Heart left ventricle (tissue), 16 donors: ENCODE measurements at regions not wholly inside any gene's neighbourhood (a gene's known extent, or its start where the extent isn't known, plus 50 kb on each side); places are given as distances from the start of the nearest gene placed in this dataset.
"Not testable (repeated sequence)": the region's sequence is repeated elsewhere in the genome, so short reads cannot be mapped to it uniquely, and the experiment has no call there.

Experiments used
- ATAC-seq, 4 donors: fragments of 200-7000 bp; cut with Tn5 transposase; one replicate each; pipeline ENCODE4 v1.9.1; 2020 to 2022; ENCODE audit warnings: moderate library complexity in 4 of 4, mild to moderate bottlenecking in 3 of 4, moderate number of reproducible peaks in 1 of 4
- DNase-seq, 5 donors: peaks; one replicate each; pipeline ENCODE4 v3.0.0-alpha.2; 2020
- H3K27ac ChIP-seq, 12 donors: fragments of 200-600 bp; sonication (generic) in 4 of 12; one replicate each; pipeline versions ENCODE4 v1.5.0 to v1.8.0; 2016 to 2022; ENCODE audit warnings: mild to moderate bottlenecking in 2 of 12
- H3K27me3 ChIP-seq, 9 donors: fragments of 200-600 bp; sonication (generic) in 2 of 9; one replicate each; pipeline versions ENCODE4 v1.5.1 to v1.8.0; 2016 to 2022; ENCODE audit warnings: mild to moderate bottlenecking in 3 of 9
- H3K36me3 ChIP-seq, 9 donors: fragments of 200-600 bp; sonication (generic) in 2 of 9; one replicate each; pipeline versions ENCODE4 v1.5.0 to v1.8.0; 2018 to 2022; ENCODE audit warnings: mild to moderate bottlenecking in 2 of 9
- H3K4me1 ChIP-seq, 12 donors: fragments of 200-600 bp; sonication (generic) in 4 of 12; one replicate each; pipeline versions ENCODE4 v1.5.0 to v1.8.0; 2016 to 2022; ENCODE audit warnings: mild to moderate bottlenecking in 3 of 12
- H3K4me3 ChIP-seq, 12 donors: fragments of 200-600 bp; sonication (generic) in 4 of 12; one replicate each; pipeline versions ENCODE4 v1.5.0 to v1.8.0; 2017 to 2022; ENCODE audit warnings: mild to moderate bottlenecking in 9 of 12, moderate library complexity in 4 of 12
- H3K9me3 ChIP-seq, 12 donors: fragments of 200-600 bp; sonication (generic) in 4 of 12; one replicate each; pipeline versions ENCODE4 v1.5.0 to v1.8.0; 2016 to 2022; ENCODE audit warnings: mild to moderate bottlenecking in 1 of 12
- CTCF ChIP-seq, 12 donors: fragments of 200-600 bp; sonication (generic) in 4 of 12; IDR thresholded peaks; one replicate each; pipeline versions ENCODE4 v1.5.0 to v1.8.0; 2018 to 2022; ENCODE audit warnings: antibody characterized with exemption in 12 of 12, mild to moderate bottlenecking in 5 of 12
- POLR2A ChIP-seq, 2 donors: fragments of 450-650 bp; IDR thresholded peaks; one replicate each; pipeline ENCODE4 v1.6.1; 2017; ENCODE audit warnings: antibody characterized with exemption in 2 of 2, mild to moderate bottlenecking in 2 of 2, moderate library complexity in 2 of 2
- WGBS, 4 donors: extraction: QIAGEN DNeasy Blood & Tissue Kit in 2 of 4; methylation state at CpG; one replicate each; pipeline versions ENCODE4 v1.1.5 to v1.1.7; 2013 to 2018; 5-methylcytosine and 5-hydroxymethylcytosine counted together
- intact Hi-C, 10 donors: fragments of 100-400 bp; cut with DNase I; formaldehyde crosslinking; loops; one replicate each; pipeline versions ENCODE4 v1.11.1 to v1.14.2; 2022
- donor health status: ischemic (EF 13 %, LVEDD 7.1; RV severe dilation, severe dysfunction).
- donor health status: healthy with polysubstance abuse.
- donor health status: DM: no; HTN: yes; CAD: no.
- donor health status: DM: no; HTN: no; CAD: no.
- donor health status: ischemic (EF 25% LVEDD 6.9; RV normal size, moderate dysfunction).
- donor health status: ischemic (EF 25% LVEDD 5.7; RV mildly dilated, moderate dysfunction).
- donor health status: healthy.
- donor health status: DM: yes; HTN: yes; CAD: no.
- donor health status: ischemic (EF 35%, LVEDD 5.7; RV mildly dilated, moderate dysfunction).
- donor health status: nonischemic (EF 11% LVEDD 7.7; RV severe dilation, severe dysfunction).
- donor health status: DM: yes; HTN: yes; CAD: no.
- donor health status: PGD.
- donor health status: ischemic (EF 29% LVEDD 5.4; RV normal size, mild dysfunction).
- donor health status: nonischemic (EF 23%, LVEDD 6.1; RV moderate dilation, normal function).

- intact Hi-C loops: no loop called here
- Histone ChIP-seq H3K27me3 (peaks cover 0 to 26% (median 0%) of the 10 kb centered on the region in 9 donors), H3K4me1 (no peaks in the 10 kb centered on the region), H3K27ac (no peak overlapping the region), H3K36me3 (no peaks in the 10 kb centered on the region), H3K4me3 (no peak overlapping the region), H3K9me3 (no peaks in the 10 kb centered on the region)
- no peak for DNase-seq
- no peak for TF ChIP-seq POLR2A (IDR thresholded peaks at IDR 0.05)
- no peak for TF ChIP-seq CTCF (IDR thresholded peaks at IDR 0.05)
- WGBS, 4 donors: 85 to 89% (median 86%) methylated on average over 4 of the region's 4 CpGs
- ATAC-seq: no peak
These were observed 329.3 kb downstream of the FGFR2 start for GRCh38 chr10:121268863-121269432.

DNA sequence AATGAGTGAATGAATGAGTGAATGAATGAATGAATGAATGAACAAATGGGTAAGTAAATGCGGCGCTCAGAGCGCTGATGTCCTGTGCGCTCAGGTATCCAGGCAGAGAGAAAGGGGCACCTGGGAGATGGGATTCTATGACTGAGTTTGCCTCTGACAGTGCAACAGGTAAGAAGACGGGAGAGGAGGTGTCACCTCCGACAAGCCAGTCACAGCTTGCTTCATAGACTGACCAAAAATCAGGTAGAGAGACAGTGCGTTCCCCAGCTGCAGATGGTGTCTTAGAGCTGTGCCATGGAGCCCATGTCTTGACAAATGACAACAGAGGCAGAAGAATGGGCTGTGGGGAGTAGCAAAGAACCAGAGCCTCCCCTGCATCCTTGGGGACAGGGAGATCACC is 327.3 kb downstream of the FGFR2 start:
- H3K4me3 ChIP-seq: no peak overlapping the region
- intact Hi-C loops: no loop called here
- no peak overlapping the region for H3K27ac ChIP-seq
- no peaks in the 10 kb centered on the region for H3K4me1 ChIP-seq
- TF ChIP-seq CTCF (IDR thresholded peaks at IDR 0.05): no peak
- no peak for TF ChIP-seq POLR2A (IDR thresholded peaks at IDR 0.05)
- WGBS, 4 donors: 84 to 91% (median 89%) methylated on average over 7 of the region's 7 CpGs
- no peak for DNase-seq
- no peaks in the 10 kb centered on the region for H3K9me3 ChIP-seq
- H3K36me3 ChIP-seq: no peaks in the 10 kb centered on the region
- ATAC-seq: no peak
- H3K27me3 ChIP-seq: peaks cover 0 to 26% (median 0%) of the 10 kb centered on the region in 9 donors

- Histone ChIP-seq H3K27ac (no peak overlapping the region), H3K9me3 (peaks cover 0 to 3% (median 0%) of the 10 kb centered on the region in 12 donors), H3K27me3 (peaks cover 0 to 17% (median 0%) of the 10 kb centered on the region in 9 donors), H3K4me1 (no peaks in the 10 kb centered on the region), H3K36me3 (no peaks in the 10 kb centered on the region), H3K4me3 (no peak overlapping the region)
- ATAC-seq: no peak
- intact Hi-C loops: no loop called here
- TF ChIP-seq POLR2A (IDR thresholded peaks at IDR 0.05) (no peak), CTCF (IDR thresholded peaks at IDR 0.05) (no peak)
- no peak for DNase-seq
- 83 to 93% (median 89%) methylated on average over 6 to 7 of the region's 7 CpGs for WGBS, 4 donors
These were observed 322.2 kb downstream of the FGFR2 start for GRCh38 chr10:121276046-121276445.

- H3K4me3 ChIP-seq: no peak overlapping the region
- TF ChIP-seq POLR2A (IDR thresholded peaks at IDR 0.05) (no peak), CTCF (IDR thresholded peaks at IDR 0.05) (no peak)
- H3K36me3 ChIP-seq: no peaks in the 10 kb centered on the region
- DNase-seq (no peak), ATAC-seq (no peak)
- H3K9me3 ChIP-seq: peaks cover 0 to 3% (median 0%) of the 10 kb centered on the region in 12 donors
- H3K27ac ChIP-seq: no peak overlapping the region
- 67 to 81% (median 74%) methylated on average over 4 of the region's 4 CpGs for WGBS, 4 donors
- peaks cover 0 to 13% (median 0%) of the 10 kb centered on the region in 9 donors for H3K27me3 ChIP-seq
- no peaks in the 10 kb centered on the region for H3K4me1 ChIP-seq
- intact Hi-C loops: no loop called here
These were observed 321.4 kb downstream of the FGFR2 start for GRCh38 chr10:121276822-121277221.

- H3K27me3 ChIP-seq, ATAC-seq, intact Hi-C loops, H3K27ac ChIP-seq, H3K4me1 ChIP-seq, DNase-seq, H3K9me3 ChIP-seq, H3K4me3 ChIP-seq, H3K36me3 ChIP-seq: not testable (repeated sequence)
- WGBS, 4 donors: 86 to 90% (median 88%) methylated on average over 3 of the region's 3 CpGs
These were observed 319.9 kb downstream of the FGFR2 start for GRCh38 chr10:121278386-121278785.
